ENCODE measurements at regions not wholly inside any gene's neighbourhood (a gene's known extent, or its start where the extent isn't known, plus 50 kb on each side); places are given as distances from the start of the nearest gene placed in this dataset.

DNA sequence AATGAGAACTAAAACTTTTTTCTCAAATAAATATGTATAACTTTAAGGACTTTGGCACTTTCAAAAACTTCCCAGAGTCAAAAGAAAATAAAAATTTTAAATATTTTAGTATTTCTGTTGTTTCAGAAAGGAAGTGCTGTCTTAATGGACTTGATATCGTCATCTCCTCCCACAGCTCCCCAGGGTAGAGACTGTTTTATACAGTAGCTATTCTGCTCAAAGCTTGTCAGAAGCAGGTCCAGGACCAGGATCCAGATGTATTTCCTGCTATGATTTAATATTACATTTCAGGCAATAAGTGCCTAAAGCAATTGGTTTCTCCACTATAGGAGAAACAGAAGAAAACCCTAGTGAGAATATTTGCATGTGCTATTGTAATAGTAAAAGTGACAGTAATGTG, 218.5 kb upstream of the G2E3 start:
- Histone ChIP-seq H4K20me1 (replicated peaks; ENCODE audit: insufficient read depth) (no peaks in the 10 kb centered on the region), H3K9me2 (ENCODE audit: insufficient read depth) (no peaks in the 10 kb centered on the region), H2AFZ (no peak overlapping the region), H3K27me3 (ENCODE audit: insufficient read depth) (no peaks in the 10 kb centered on the region), H3K36me3 (ENCODE audit: insufficient read depth) (no peaks in the 10 kb centered on the region), H3K79me2 (replicated peaks; ENCODE audit: insufficient read depth) (no peaks in the 10 kb centered on the region), H3F3A (replicated peaks; ENCODE audit: low read depth) (no peaks in the 10 kb centered on the region), H3K4me2 (no peak overlapping the region), H3K27ac (ENCODE audit: low read depth) (no peak overlapping the region), H3K4me3 (no peak overlapping the region), H3K4me1 (ENCODE audit: insufficient read depth) (no peaks in the 10 kb centered on the region)
- no peak overlapping the region for H3K4me3 Mint-ChIP-seq
- H3K36me3 Mint-ChIP-seq (ENCODE audit: low read depth) = no peaks in the 10 kb centered on the region
- TF ChIP-seq ZNF114 (CRISPR knock-in tag; IDR thresholded peaks at IDR 0.05) (no peak), POLR2AphosphoS5 (IDR thresholded peaks at IDR 0.05; ENCODE audit: low read depth) (no peak), JUNB (IDR thresholded peaks at IDR 0.05; ENCODE audit: unreplicated experiment) (no peak), STAT1 (IDR thresholded peaks at IDR 0.05; ENCODE audit: unreplicated experiment) (no peak), ZNF331 (CRISPR knock-in tag; IDR thresholded peaks at IDR 0.05; ENCODE audit: low read depth) (no peak), CREB1 (CRISPR knock-in tag; IDR thresholded peaks at IDR 0.05; ENCODE audit: low read depth) (no peak), ETS1 (IDR thresholded peaks at IDR 0.05) (no peak), EZH2 (IDR thresholded peaks at IDR 0.05; ENCODE audit: low read depth, unreplicated experiment) (no peak), NANOG (IDR thresholded peaks at IDR 0.05; ENCODE audit: borderline replicate concordance) (no peak), EZH2phosphoT487 (IDR thresholded peaks at IDR 0.05; ENCODE audit: unreplicated experiment) (no peak), ZNF462 (CRISPR knock-in tag; IDR thresholded peaks at IDR 0.05) (no peak)
- TF ChIP-seq, protein P1, sequence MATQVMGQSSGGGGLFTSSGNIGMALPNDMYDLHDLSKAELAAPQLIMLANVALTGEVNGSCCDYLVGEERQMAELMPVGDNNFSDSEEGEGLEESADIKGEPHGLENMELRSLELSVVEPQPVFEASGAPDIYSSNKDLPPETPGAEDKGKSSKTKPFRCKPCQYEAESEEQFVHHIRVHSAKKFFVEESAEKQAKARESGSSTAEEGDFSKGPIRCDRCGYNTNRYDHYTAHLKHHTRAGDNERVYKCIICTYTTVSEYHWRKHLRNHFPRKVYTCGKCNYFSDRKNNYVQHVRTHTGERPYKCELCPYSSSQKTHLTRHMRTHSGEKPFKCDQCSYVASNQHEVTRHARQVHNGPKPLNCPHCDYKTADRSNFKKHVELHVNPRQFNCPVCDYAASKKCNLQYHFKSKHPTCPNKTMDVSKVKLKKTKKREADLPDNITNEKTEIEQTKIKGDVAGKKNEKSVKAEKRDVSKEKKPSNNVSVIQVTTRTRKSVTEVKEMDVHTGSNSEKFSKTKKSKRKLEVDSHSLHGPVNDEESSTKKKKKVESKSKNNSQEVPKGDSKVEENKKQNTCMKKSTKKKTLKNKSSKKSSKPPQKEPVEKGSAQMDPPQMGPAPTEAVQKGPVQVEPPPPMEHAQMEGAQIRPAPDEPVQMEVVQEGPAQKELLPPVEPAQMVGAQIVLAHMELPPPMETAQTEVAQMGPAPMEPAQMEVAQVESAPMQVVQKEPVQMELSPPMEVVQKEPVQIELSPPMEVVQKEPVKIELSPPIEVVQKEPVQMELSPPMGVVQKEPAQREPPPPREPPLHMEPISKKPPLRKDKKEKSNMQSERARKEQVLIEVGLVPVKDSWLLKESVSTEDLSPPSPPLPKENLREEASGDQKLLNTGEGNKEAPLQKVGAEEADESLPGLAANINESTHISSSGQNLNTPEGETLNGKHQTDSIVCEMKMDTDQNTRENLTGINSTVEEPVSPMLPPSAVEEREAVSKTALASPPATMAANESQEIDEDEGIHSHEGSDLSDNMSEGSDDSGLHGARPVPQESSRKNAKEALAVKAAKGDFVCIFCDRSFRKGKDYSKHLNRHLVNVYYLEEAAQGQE (IDR thresholded peaks at IDR 0.05; ENCODE audit: unreplicated experiment) = no peak
- TF ChIP-seq, protein P2, sequence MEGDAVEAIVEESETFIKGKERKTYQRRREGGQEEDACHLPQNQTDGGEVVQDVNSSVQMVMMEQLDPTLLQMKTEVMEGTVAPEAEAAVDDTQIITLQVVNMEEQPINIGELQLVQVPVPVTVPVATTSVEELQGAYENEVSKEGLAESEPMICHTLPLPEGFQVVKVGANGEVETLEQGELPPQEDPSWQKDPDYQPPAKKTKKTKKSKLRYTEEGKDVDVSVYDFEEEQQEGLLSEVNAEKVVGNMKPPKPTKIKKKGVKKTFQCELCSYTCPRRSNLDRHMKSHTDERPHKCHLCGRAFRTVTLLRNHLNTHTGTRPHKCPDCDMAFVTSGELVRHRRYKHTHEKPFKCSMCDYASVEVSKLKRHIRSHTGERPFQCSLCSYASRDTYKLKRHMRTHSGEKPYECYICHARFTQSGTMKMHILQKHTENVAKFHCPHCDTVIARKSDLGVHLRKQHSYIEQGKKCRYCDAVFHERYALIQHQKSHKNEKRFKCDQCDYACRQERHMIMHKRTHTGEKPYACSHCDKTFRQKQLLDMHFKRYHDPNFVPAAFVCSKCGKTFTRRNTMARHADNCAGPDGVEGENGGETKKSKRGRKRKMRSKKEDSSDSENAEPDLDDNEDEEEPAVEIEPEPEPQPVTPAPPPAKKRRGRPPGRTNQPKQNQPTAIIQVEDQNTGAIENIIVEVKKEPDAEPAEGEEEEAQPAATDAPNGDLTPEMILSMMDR (conservative IDR thresholded peaks at IDR 0.05; ENCODE audit: low read depth in 2 of 2) = no peak
- H3K9me3 Mint-ChIP-seq = no peaks in the 10 kb centered on the region
- DNase-seq (ENCODE audit: low spot score) (no peak), ATAC-seq (no peak)
- H3K27me3 Mint-ChIP-seq (ENCODE audit: insufficient read depth, low read depth, poor library complexity) = no peaks in the 10 kb centered on the region
- H3K4me1 Mint-ChIP-seq = no peaks in the 10 kb centered on the region
- H3K27ac Mint-ChIP-seq = no peak overlapping the region

Measured in GM23338 (cell line).